Thymus (tissue), 11 donors: ENCODE measurements at regions not wholly inside any gene's neighbourhood (a gene's known extent, or its start where the extent isn't known, plus 50 kb on each side); places are given as distances from the start of the nearest gene placed in this dataset.

Source experiments
- DNase-seq, 9 donors: peaks; one replicate each; pipeline ENCODE4 v3.0.0-alpha.2; 2013; ENCODE audit warnings: low spot score in 9 of 9, low read depth in 6 of 9, missing footprints in 1 of 9
- H3K27ac ChIP-seq, 2 donors: one replicate each; pipeline ENCODE4 v1.5.1; 2013; ENCODE audit warnings: control low read depth in 1 of 2, low read depth in 1 of 2, low read length in 1 of 2, mild to moderate bottlenecking in 1 of 2, moderate library complexity in 1 of 2
- H3K27me3 ChIP-seq, 2 donors: one replicate each; pipeline ENCODE4 v1.5.1; 2013; ENCODE audit warnings: low read length in 1 of 2; ENCODE audit not compliant: control insufficient read depth in 2 of 2, insufficient read depth in 1 of 2
- H3K36me3 ChIP-seq, 2 donors: one replicate each; pipeline ENCODE4 v1.5.1; 2013; ENCODE audit warnings: low read length in 1 of 2, mild to moderate bottlenecking in 1 of 2, moderate library complexity in 1 of 2; ENCODE audit not compliant: control insufficient read depth in 2 of 2, insufficient read depth in 2 of 2
- H3K4me1 ChIP-seq, 2 donors: one replicate each; pipeline ENCODE4 v1.5.1; 2013; ENCODE audit warnings: low read length in 2 of 2; ENCODE audit not compliant: control insufficient read depth in 2 of 2, insufficient read depth in 2 of 2
- H3K4me3 ChIP-seq, 2 donors: one replicate each; pipeline ENCODE4 v1.5.1; 2013; ENCODE audit warnings: low read length in 2 of 2, control low read depth in 1 of 2, mild to moderate bottlenecking in 1 of 2
- H3K9me3 ChIP-seq, 2 donors: one replicate each; pipeline ENCODE4 v1.5.1; 2013; ENCODE audit warnings: low read length in 1 of 2, mild to moderate bottlenecking in 1 of 2; ENCODE audit not compliant: control insufficient read depth in 2 of 2, insufficient read depth in 1 of 2
- WGBS: extraction: QIAGEN DNeasy Blood & Tissue Kit; methylation state at CpG from one replicate; pipeline ENCODE4 v1.1.7; 2013; 5-methylcytosine and 5-hydroxymethylcytosine counted together
- donor health status: healthy.

GRCh38 chr6:4448841-4449240 lies 313.5 kb upstream of the ECI2 start:
- DNase-seq = no peak
- no peaks in the 10 kb centered on the region for H3K9me3 ChIP-seq
- H3K36me3 ChIP-seq = no peaks in the 10 kb centered on the region
- H3K27me3 ChIP-seq = no peaks in the 10 kb centered on the region
- 89% methylated on average over 3 of the region's 3 CpGs for WGBS
- H3K4me1 ChIP-seq = no peaks in the 10 kb centered on the region
- H3K27ac ChIP-seq = no peak overlapping the region
- H3K4me3 ChIP-seq = no peak overlapping the region

GRCh38 chr6:4447639-4448330 lies 312.4 kb upstream of the ECI2 start:
- no peak overlapping the region for H3K27ac ChIP-seq
- H3K4me3 ChIP-seq = no peak overlapping the region
- DNase-seq = no peak
- 93% methylated on average over 5 of the region's 5 CpGs for WGBS
- no peaks in the 10 kb centered on the region for H3K36me3 ChIP-seq
- H3K4me1 ChIP-seq = no peaks in the 10 kb centered on the region
- no peaks in the 10 kb centered on the region for H3K27me3 ChIP-seq
- no peaks in the 10 kb centered on the region for H3K9me3 ChIP-seq

DNA sequence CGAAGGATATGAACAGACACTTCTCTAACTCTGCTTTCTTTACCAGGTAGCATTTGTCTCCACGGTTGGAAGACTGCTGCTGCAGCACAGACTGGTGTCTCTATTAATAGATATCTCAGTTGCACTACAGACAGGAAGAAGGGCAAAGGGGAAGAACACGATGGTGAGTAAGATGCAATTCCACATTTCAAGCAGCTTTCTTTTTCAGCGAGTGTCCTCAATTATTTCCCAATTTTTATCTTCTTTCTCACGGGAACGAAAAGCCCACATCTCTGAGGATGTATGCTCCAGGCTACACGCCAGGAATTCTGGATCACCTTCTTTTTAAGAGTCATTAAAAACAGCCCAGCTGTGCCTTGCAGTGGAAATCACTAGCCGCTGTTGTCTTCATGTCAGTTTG lies 311.6 kb upstream of the ECI2 start:
- WGBS = 75% methylated on average over 8 of the region's 8 CpGs
- H3K4me1 ChIP-seq = no peaks in the 10 kb centered on the region
- no peaks in the 10 kb centered on the region for H3K27me3 ChIP-seq
- no peak overlapping the region for H3K27ac ChIP-seq
- H3K36me3 ChIP-seq = no peaks in the 10 kb centered on the region
- no peaks in the 10 kb centered on the region for H3K9me3 ChIP-seq
- DNase-seq = no peak
- H3K4me3 ChIP-seq = no peak overlapping the region

DNA sequence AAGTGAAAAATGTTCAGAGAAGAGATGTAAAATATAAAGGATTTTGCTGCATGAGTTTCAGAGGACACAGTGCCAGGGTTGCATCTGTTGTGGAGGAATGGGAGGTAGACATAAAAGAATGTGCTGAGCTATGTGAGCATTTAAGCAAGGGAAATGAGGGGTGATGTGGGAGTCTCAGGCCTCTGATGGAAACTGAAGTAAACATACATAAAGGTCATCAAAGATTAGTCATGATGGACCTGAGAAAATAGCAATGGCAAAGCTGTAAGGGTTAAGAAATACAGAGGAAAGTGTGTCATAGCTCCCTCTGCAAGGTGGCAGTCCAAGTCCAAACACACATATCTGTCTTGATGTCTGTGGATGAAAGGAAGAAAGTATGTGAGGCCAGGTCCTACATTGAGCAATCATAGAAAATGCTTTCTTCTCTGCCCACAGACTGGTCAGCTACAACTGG lies 306.6 kb upstream of the ECI2 start:
- H3K36me3 ChIP-seq = no peaks in the 10 kb centered on the region
- no peaks in the 10 kb centered on the region for H3K27me3 ChIP-seq
- no peaks in the 10 kb centered on the region for H3K9me3 ChIP-seq
- no peaks in the 10 kb centered on the region for H3K4me1 ChIP-seq
- no peak for DNase-seq
- no peak overlapping the region for H3K4me3 ChIP-seq
- no peak overlapping the region for H3K27ac ChIP-seq

GRCh38 chr6:4439159-4439558 lies 303.8 kb upstream of the ECI2 start:
- no peak overlapping the region for H3K4me3 ChIP-seq
- DNase-seq = no peak
- WGBS = 62% methylated on average over 2 of the region's 2 CpGs
- no peaks in the 10 kb centered on the region for H3K4me1 ChIP-seq
- H3K27me3 ChIP-seq = no peaks in the 10 kb centered on the region
- no peak overlapping the region for H3K27ac ChIP-seq
- H3K36me3 ChIP-seq = no peaks in the 10 kb centered on the region
- H3K9me3 ChIP-seq = no peaks in the 10 kb centered on the region

- no peaks in the 10 kb centered on the region for H3K27me3 ChIP-seq
- no peaks in the 10 kb centered on the region for H3K4me1 ChIP-seq
- H3K4me3 ChIP-seq = no peak overlapping the region
- no peaks in the 10 kb centered on the region for H3K9me3 ChIP-seq
- no peaks in the 10 kb centered on the region for H3K36me3 ChIP-seq
- no peak overlapping the region for H3K27ac ChIP-seq
- DNase-seq = no peak
- 89% methylated on average over 1 of the region's 1 CpG for whole genome bisulfite sequencing
Observed at GRCh38 chr6:4437342-4437741, 302.0 kb upstream of the ECI2 start.

DNA sequence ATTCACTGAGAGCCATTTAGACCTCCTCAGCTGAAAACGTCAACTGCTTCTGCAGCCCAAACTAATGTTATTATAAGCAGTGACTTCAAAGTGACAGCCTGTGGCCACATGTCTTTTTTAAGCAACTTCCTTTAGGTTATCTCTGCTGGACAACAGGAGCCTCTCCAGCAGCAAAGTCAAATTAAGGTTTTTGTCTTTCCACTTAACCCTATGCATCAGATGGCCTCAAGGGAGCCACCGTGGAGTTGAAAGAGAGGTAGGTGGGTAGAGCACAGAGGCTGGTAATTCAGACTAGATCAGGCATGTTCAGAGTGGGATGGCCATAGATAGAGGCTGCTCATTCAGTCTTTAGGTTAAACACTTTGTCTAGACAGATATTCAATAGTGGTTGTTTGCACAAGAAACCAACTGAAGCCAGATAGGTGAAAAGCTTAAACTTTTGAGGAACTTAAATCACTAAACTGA lies 300.6 kb upstream of the ECI2 start:
- WGBS = 85% methylated on average over 2 of the region's 2 CpGs
- Histone ChIP-seq H3K27ac (no peak overlapping the region), H3K9me3 (no peaks in the 10 kb centered on the region), H3K4me1 (no peaks in the 10 kb centered on the region), H3K4me3 (no peak overlapping the region), H3K27me3 (no peaks in the 10 kb centered on the region), H3K36me3 (no peaks in the 10 kb centered on the region)
- no peak for DNase-seq

- DNase-seq = no peak
- H3K9me3 ChIP-seq = no peaks in the 10 kb centered on the region
Observed at GRCh38 chr6:4434655-4435054, 299.3 kb upstream of the ECI2 start.

DNA sequence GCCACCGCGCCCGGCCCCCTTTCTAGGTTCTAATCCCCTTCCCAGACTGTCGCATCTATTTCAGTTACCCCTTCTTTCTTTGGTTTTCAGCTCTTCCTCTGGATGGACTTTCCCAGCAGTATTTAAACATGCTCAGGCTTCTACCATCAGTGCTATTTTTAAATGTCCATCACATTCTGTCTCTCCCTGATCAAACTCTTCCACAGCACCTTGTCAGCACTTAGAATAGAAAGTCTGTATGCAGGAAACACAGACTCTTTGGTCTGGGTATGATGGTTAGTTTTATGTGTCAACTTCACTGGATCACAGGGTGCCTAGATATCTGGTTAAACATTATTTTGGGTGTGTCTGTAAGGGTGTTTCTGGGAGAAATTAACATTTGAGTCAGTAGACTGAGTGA lies 297.8 kb upstream of the ECI2 start:
- DNase-seq = no peak
- Histone ChIP-seq H3K4me1 (no peaks in the 10 kb centered on the region), H3K4me3 (no peak overlapping the region), H3K9me3 (peaks cover 0 to 4% of the 10 kb centered on the region in 2 donors), H3K36me3 (no peaks in the 10 kb centered on the region), H3K27ac (no peak overlapping the region), H3K27me3 (no peaks in the 10 kb centered on the region)
- 85% methylated on average over 4 of the region's 4 CpGs for WGBS

More at GRCh38 chr6:4434655-4435054, 299.3 kb upstream of the ECI2 start:
- 94% methylated on average over 4 of the region's 4 CpGs for WGBS
- H3K27ac ChIP-seq = no peak overlapping the region
- H3K36me3 ChIP-seq = no peaks in the 10 kb centered on the region
- H3K4me1 ChIP-seq = no peaks in the 10 kb centered on the region
- H3K27me3 ChIP-seq = no peaks in the 10 kb centered on the region
- H3K4me3 ChIP-seq = no peak overlapping the region
